ENCODE measurements at regions not wholly inside any gene's neighbourhood (a gene's known extent, or its start where the extent isn't known, plus 50 kb on each side); places are given as distances from the start of the nearest gene placed in this dataset.

DNA sequence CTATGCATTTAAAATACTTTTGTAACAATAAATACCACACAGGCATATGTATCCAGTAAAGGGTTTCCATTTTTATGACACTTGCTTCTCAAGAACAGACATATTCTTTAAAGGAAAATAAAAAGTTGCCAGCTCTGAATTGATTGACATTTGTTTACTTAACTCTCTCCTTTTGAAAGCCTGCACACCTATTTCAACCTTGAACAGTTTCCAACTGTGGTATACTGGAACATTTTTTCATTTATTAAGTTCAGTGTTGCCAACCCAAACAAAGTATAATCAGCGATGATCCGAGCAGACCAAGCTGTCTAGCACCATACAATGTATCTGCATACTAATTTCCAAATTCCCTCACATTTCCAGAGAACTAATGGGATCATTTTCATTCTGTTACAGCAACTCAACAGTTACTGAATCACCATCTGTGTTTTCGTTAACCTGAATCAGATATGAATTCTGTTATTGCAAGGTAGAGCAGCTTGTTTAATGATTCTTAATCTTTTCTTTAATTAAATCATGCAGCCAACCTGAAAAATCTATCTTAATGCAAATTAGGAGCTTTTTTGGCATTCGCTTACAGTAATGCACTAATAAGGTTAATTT lies 725.5 kb upstream of the ZEB2 start:
- Histone ChIP-seq H3K27ac (no peak overlapping the region), H3K9me3 (no peaks in the 10 kb centered on the region), H3K4me3 (no peak overlapping the region), H3K27me3 (no peaks in the 10 kb centered on the region), H3K4me1 (no peaks in the 10 kb centered on the region), H3K36me3 (no peaks in the 10 kb centered on the region)
- no peak for DNase-seq
- TF ChIP-seq POLR2A (IDR thresholded peaks at IDR 0.05) = no peak
- TF ChIP-seq, protein P1, sequence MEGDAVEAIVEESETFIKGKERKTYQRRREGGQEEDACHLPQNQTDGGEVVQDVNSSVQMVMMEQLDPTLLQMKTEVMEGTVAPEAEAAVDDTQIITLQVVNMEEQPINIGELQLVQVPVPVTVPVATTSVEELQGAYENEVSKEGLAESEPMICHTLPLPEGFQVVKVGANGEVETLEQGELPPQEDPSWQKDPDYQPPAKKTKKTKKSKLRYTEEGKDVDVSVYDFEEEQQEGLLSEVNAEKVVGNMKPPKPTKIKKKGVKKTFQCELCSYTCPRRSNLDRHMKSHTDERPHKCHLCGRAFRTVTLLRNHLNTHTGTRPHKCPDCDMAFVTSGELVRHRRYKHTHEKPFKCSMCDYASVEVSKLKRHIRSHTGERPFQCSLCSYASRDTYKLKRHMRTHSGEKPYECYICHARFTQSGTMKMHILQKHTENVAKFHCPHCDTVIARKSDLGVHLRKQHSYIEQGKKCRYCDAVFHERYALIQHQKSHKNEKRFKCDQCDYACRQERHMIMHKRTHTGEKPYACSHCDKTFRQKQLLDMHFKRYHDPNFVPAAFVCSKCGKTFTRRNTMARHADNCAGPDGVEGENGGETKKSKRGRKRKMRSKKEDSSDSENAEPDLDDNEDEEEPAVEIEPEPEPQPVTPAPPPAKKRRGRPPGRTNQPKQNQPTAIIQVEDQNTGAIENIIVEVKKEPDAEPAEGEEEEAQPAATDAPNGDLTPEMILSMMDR (IDR thresholded peaks at IDR 0.05) = no peak

DNA sequence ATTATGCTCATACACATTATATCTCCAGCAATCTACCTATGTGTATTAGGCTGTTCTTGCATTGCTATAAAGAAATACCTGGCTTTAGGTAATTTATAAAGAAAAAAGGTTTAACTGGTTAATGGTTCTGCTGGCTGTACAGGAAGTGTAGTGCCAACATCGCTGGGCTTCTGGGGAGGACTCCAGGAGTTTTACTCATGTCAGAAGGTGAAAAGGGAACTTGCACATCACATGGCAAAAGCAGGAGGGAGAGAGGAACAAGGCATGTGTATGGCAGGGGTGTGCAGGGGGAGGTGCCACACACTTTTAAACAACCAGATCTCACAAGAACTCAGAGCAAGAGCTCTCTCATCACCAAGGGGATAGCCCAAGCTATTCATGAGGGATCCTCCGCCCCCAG lies 715.4 kb upstream of the ZEB2 start:
- Histone ChIP-seq H3K27ac (no peak overlapping the region), H3K4me3 (no peak overlapping the region), H3K4me1 (no peaks in the 10 kb centered on the region), H3K27me3 (no peaks in the 10 kb centered on the region), H3K36me3 (no peaks in the 10 kb centered on the region), H3K9me3 (no peaks in the 10 kb centered on the region)
- no peak for DNase-seq
- no peak for TF ChIP-seq POLR2A (IDR thresholded peaks at IDR 0.05)
- TF ChIP-seq, protein P1 (IDR thresholded peaks at IDR 0.05) = no peak

DNA sequence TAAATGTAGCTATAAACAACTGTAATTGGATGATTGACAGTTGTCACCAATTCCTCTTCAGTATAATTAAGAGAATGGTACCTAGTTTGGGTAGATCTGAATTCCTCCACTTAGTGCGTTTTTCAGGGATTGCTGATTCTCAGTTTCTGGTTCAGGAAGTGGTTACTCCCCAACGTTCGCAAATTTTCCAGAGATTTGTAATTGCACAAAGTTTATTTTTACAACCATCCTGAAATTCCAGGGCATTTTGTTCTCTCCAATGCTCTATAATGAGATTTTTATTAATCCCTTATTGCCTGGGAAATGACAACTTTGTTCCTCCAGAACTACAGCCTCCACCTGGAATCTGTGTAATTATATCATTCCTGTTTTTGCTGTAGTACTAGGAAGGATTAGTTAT lies 710.6 kb upstream of the ZEB2 start:
- no peak overlapping the region for H3K4me3 ChIP-seq
- H3K36me3 ChIP-seq = no peaks in the 10 kb centered on the region
- no peak for DNase-seq
- TF ChIP-seq POLR2A (IDR thresholded peaks at IDR 0.05) = no peak
- TF ChIP-seq, protein P1 (IDR thresholded peaks at IDR 0.05) = no peak
- no peaks in the 10 kb centered on the region for H3K4me1 ChIP-seq
- H3K27me3 ChIP-seq = no peaks in the 10 kb centered on the region
- no peak overlapping the region for H3K27ac ChIP-seq
- H3K9me3 ChIP-seq = no peaks in the 10 kb centered on the region

DNA sequence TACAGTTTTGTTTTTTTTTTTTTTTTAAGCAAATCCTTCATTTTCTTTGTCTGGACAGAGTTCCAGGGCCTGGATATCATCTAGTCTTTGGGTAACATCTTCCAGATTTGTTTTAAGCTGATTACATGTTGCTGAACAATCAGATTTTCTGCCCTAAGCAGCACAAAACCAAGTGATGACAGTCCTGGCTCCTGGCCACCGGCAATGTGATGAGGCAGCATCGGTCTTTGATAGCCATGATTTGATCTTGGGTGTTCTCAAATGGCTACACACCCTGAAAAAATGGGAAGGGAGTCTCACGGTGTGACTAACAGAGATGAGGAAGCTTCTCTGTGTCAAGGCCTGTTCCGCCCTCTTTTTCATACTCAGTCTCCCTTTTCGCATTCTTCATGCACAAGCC lies 708.6 kb upstream of the ZEB2 start:
- Histone ChIP-seq H3K9me3 (no peaks in the 10 kb centered on the region), H3K4me1 (no peaks in the 10 kb centered on the region), H3K4me3 (no peak overlapping the region), H3K36me3 (no peaks in the 10 kb centered on the region), H3K27me3 (no peaks in the 10 kb centered on the region), H3K27ac (no peak overlapping the region)
- TF ChIP-seq POLR2A (IDR thresholded peaks at IDR 0.05) = no peak
- TF ChIP-seq, protein P1 (IDR thresholded peaks at IDR 0.05) = no peak
- DNase-seq = no peak

DNA sequence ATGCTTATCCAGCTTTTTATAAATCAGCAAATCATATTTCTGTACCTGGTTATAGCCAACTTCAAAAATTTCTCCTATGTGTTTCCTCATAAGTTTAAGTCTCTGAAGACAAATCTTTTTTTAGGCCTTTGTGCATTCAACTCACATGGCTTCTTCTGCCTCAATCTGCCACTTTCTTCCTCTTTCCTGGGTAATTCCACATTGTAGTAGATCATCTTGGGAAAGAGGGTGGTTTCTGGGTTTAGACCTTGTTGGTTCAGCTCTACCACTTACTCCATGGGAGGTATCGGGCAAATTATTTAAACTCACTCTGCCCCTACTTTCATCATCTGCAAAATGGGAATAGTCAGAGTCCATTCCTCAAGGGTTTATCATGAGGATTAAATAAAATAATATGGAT lies 707.0 kb upstream of the ZEB2 start:
- Histone ChIP-seq H3K27me3 (no peaks in the 10 kb centered on the region), H3K9me3 (no peaks in the 10 kb centered on the region), H3K27ac (no peak overlapping the region), H3K4me1 (no peaks in the 10 kb centered on the region), H3K36me3 (no peaks in the 10 kb centered on the region), H3K4me3 (no peak overlapping the region)
- TF ChIP-seq, protein P1 (IDR thresholded peaks at IDR 0.05) = no peak
- no peak for TF ChIP-seq POLR2A (IDR thresholded peaks at IDR 0.05)
- no peak for DNase-seq

DNA sequence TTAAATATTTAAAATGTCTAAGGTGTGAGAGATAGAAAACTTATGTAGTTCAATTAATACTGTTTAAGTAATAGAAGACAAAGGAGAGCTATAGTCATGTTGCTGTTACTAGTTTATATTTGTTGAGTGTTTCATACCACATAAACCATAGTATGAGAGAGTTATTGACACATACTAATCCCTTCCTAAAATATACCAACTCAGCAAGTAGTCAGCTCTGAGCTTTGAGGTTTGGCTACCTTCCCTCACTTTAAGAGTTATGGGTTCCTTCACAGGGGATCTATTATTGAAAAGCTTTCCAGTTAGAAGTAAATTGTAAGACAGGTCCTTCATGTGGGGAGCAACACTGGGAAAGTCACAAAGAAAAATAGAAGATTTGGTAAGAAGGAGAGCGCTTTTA lies 701.6 kb upstream of the ZEB2 start:
- Histone ChIP-seq H3K27ac (no peak overlapping the region), H3K9me3 (no peaks in the 10 kb centered on the region), H3K4me1 (no peaks in the 10 kb centered on the region), H3K27me3 (no peaks in the 10 kb centered on the region), H3K4me3 (no peak overlapping the region), H3K36me3 (no peaks in the 10 kb centered on the region)
- DNase-seq = no peak
- TF ChIP-seq POLR2A (IDR thresholded peaks at IDR 0.05) = no peak
- TF ChIP-seq, protein P1 (IDR thresholded peaks at IDR 0.05) = no peak

All from Peyer's patch (tissue), 4 donors.